Activated CD4-positive, alpha-beta T cell treated with anti-CD3 and anti-CD28 coated beads, Interleukin-2, amount 50 U/mL, for 16 hours (primary cell): ENCODE measurements at regions not wholly inside any gene's neighbourhood (a gene's known extent, or its start where the extent isn't known, plus 50 kb on each side); places are given as distances from the start of the nearest gene placed in this dataset.
"Not testable (repeated sequence)": the region's sequence is repeated elsewhere in the genome, so short reads cannot be mapped to it uniquely, and the experiment has no call there.

Experiments
- DNase-seq: peaks from one replicate; pipeline ENCODE4 v3.0.0-alpha.2; 2020

- DNase-seq, result no peak
These were observed 289.7 kb upstream of the GRID2 start for GRCh38 chr4:92014067-92014466.

- DNase-seq, result no peak
These were observed 282.6 kb upstream of the GRID2 start for GRCh38 chr4:92021203-92021602.

DNA sequence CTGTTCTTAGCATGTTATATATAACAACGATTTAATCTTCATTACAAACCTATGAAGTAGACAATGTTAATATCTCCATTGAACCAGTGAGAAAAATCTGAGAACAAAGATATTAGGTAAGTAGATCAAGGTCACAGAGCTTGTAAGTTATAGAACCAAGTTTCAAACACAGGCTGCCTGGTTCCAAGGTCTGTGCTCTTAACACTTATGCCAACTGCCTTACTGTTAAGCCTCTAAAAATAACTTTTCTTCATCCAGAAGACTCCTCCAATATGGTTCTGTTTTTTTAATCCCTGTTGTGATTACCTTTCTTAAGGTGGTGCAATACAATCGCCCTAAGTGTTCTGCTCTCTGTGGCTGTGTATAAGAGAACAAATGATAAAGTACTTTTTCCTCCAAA is 282.0 kb upstream of the GRID2 start:
- no peak for DNase-seq

GRCh38 chr4:92028830-92029229 is 274.9 kb upstream of the GRID2 start:
- DNase-seq, result not testable (repeated sequence)

DNA sequence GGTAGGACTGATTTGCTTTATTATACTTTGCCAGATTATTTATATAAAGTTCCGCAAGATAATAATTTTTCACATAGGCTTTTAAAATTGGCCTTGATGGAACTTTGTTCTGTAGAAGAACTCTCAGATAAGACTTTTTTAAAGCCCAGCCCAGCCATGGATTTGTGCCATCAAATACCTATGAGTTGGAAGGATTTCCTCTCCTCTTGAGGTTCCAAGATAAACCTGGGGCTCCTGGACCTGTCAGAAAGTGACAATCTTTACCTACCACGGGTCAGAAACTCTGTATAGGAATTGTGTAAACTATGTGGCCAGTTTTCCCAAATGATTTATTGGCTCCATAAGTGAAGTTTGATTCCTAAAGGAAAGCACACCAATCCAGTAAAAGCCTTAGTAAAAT is 271.9 kb upstream of the GRID2 start:
- no peak for DNase-seq

DNA sequence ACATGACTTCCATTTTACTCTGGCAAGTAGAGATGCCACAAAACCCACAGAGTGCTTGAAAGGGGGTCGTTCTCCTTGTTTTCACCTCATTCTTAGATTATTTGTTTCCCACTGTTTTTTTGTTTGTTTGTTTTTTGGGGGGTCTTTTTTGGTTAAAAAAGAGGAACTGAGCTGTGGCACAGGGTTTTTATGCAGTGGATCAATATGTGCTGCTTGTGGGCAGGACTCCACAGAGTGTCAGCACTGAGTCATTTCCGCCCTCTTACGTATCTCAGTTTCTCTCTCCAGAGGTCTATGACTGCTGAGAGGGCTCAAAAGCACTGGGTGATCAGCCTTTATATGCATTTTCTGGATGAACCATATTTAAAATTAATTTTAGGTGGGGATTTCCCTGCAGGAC is 268.1 kb upstream of the GRID2 start:
- no peak for DNase-seq

- DNase-seq, result no peak
These were observed 258.0 kb upstream of the GRID2 start for GRCh38 chr4:92045718-92046117.

GRCh38 chr4:92047209-92047875 is 256.4 kb upstream of the GRID2 start:
- no peak for DNase-seq

DNA sequence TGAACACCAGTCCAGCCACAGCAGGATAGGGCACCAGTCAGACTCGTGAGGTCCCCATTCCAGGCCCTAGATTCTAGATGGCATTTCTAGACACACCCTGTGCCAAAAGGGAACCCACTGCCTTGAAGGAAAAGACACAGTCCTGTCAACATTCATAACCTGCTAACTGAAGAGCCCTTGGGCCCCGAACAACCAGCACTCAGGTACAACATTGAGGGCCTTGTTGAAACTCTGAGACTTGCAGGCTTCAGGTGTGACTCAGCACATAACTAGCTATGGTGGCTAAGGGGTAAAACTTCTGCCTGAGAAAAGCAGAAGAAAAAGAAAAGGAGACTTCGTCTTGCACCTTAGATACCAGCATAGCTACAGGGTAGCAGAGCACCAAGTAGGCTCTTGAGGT is 252.9 kb upstream of the GRID2 start:
- no peak for DNase-seq

DNA sequence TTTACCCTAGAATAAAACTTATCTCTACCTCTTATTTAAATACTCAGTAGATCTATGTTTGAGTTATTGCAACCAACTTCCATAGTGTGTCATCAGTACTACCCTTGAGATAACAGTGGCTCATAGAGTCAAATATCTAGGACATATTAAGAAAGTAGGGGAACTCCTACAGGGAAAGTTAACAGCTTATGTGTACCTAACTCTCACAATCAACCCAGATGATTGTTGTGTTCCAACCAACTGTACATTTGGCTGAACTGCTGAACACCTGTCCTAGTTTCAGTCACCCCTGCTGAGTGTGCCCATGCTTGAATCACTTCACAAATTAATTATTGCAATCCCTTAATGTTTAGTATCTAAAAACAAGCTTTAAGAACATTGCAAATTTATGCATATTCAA is 244.2 kb upstream of the GRID2 start:
- no peak for DNase-seq

GRCh38 chr4:92060333-92060732 is 243.4 kb upstream of the GRID2 start:
- DNase-seq, result no peak

GRCh38 chr4:92064574-92064973 is 239.2 kb upstream of the GRID2 start:
- DNase-seq, result no peak

- no peak for DNase-seq
These were observed 237.3 kb upstream of the GRID2 start for GRCh38 chr4:92066485-92066884.

DNA sequence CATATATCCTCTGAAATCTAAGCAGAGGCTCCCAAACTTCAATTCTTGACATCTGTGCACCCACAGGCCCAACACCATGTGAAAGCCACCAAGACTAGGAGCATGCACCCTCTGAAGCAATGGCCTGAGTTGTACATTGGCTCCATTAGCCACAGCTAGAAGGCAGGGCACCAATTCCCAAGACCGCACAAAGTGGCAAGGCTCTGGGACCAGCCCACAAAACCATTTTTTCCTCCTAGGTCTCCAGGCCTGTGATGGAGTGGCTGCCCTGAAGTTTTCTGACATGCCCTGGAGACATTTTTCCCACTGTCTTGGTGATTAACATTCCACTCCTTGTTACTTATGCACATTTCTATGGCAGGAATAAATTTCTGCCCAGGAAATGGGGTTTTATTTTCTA is 232.2 kb upstream of the GRID2 start:
- DNase-seq, result no peak

- no peak for DNase-seq
These were observed 228.9 kb upstream of the GRID2 start for GRCh38 chr4:92074839-92075238.

- no peak for DNase-seq
These were observed 212.9 kb upstream of the GRID2 start for GRCh38 chr4:92090887-92091286.

- no peak for DNase-seq
These were observed 212.4 kb upstream of the GRID2 start for GRCh38 chr4:92091335-92091734.

DNA sequence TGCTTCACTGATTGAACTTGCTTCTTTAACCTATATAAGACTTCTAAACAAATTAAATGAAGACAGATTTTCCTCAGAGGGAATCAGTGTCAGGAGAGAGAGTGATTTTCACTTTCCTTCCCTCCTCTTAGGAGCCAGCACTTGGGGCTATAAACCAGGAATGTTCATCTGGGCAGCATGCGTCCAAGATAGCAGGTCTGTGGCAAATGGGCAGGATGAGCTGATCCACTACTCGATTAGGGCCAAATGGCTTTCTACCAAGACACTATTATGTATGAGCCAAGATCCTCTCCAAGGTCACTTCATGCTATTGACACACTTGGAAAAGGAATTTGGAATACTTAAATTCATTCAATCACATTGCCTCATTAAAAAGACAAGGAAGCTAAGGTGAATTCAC is 203.9 kb upstream of the GRID2 start:
- DNase-seq, result no peak

DNA sequence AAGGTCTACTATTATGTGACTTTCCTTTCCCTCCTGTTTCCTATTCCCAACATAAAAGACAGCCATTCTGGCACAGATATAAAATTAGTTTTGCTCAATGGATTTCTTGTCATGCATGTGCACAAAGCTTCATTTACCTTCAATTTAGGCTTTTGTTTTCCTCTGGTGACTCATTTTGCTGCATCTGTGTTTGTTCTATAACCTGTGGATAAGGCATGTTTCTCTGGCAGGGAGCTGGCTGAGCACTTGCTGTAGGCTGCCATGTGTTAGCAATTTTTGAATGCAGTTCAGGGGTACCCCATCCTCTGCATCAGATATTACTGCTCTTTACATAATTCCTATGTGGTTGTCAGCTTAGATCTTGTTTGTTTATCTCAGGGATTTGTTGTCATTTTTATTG is 202.8 kb upstream of the GRID2 start:
- no peak for DNase-seq

- DNase-seq, result no peak
These were observed 202.0 kb upstream of the GRID2 start for GRCh38 chr4:92101737-92102172.

GRCh38 chr4:92104506-92104905 is 199.3 kb upstream of the GRID2 start:
- DNase-seq, result no peak

DNA sequence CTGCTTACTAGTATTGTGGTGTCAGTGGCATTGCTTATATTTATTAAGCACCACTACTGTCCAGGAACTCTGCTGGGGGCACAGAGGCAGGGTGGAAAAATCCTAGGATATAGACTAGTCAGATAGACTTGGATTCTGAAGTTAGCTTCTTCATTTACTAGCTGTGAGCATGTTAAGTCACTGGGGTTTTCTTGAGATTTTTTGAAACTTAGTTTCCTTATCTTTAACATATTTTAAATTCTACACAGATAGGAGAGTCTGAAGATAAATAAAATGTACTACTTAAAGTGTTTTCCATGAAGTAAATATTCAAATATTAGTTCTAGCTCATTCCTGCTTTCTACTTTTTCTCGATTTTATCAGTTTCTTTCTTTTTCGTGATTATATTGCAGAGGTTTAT is 196.9 kb upstream of the GRID2 start:
- no peak for DNase-seq

DNA sequence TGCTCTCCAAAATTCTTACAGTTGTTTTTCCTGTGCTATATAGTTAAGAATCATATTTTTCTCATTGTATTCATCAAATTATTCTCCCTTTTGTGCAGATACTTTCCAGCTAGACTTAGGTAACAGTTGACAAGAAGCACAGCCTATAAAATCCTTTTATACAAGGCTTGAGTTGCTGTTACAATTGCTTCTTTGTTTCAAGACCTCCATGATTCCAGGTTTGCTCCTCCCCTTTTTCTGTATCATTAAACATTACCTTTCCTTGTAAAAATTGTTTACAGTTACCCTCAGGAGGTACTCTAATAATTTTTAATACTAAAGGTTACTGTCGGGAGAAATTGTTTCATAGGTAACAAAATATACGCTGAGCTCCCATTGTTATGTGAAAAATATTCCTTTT is 192.3 kb upstream of the GRID2 start:
- no peak for DNase-seq

DNA sequence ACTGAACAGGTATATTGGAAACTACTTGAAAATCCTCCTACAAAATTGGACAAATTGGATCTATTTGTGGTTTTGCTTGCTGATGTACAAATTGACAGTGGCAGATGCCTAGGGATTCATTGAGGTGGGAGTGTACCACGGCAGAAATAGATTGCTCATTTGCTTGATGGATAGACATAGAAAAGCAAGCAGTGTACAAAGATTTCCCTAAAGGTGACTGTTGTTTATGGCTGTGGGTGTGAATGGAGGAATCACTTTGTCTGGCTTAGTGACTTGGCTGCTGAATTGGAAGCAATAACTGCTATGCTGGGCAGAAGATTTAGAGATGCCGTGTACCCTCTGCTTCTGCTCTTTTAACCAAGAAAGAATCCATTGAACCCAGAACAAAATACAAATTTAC is 191.0 kb upstream of the GRID2 start:
- DNase-seq, result no peak

- DNase-seq, result no peak
These were observed 182.8 kb upstream of the GRID2 start for GRCh38 chr4:92120810-92121498.
